ENCODE measurements at regions not wholly inside any gene's neighbourhood (a gene's known extent, or its start where the extent isn't known, plus 50 kb on each side); places are given as distances from the start of the nearest gene placed in this dataset.

DNA sequence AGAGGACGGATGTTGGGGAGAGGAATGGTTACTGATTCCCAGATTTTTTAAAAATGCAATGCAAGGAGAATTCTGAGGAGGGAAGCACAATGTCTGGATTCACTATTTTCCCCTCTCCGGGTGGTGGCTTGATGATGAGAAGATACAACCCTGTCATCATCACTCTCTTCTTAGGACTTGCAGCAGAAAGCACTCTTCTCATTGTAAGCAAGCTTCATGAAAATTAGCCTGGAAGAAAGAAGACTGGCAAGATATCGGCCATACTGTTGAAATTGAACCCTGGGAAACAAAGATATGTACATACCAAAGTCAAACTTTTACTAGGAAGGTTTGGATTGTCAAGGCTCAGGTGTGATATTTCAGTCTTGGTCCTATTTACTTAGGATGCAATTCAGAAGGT is 195.7 kb downstream of the EDN1 start (continued):
- TF ChIP-seq HDAC2 (IDR thresholded peaks at IDR 0.05; ENCODE audit: borderline replicate concordance in 1 of 2, low read depth in 2 of 2, low read length in 2 of 2), result no peak
- TF ChIP-seq SIX5 (IDR thresholded peaks at IDR 0.05; ENCODE audit: low read depth, low read length), result no peak

All from H1 (cell line).